Stomach (tissue), 4 donors: ENCODE measurements at regions not wholly inside any gene's neighbourhood (a gene's known extent, or its start where the extent isn't known, plus 50 kb on each side); places are given as distances from the start of the nearest gene placed in this dataset.

Source experiments
- CTCF ChIP-seq, 7 experiments: fragments of 450-650 bp in 4 of 7; fragments of 200-600 bp in 3 of 7; sonication (generic) in 3 of 7; IDR thresholded peaks; one replicate each; pipeline ENCODE4 v1.5.1; 2016 to 2019; ENCODE audit warnings: antibody characterized with exemption in 7 of 7, control low read depth in 2 of 7, mild to moderate bottlenecking in 1 of 7
- EP300 ChIP-seq: sonication (generic); formaldehyde crosslinking; IDR thresholded peaks from one replicate; pipeline ENCODE4 v1.6.1; 2017; ENCODE audit warnings: antibody characterized with exemption
- POLR2A ChIP-seq, 4 donors: fragments of 450-650 bp; IDR thresholded peaks; one replicate each; pipeline ENCODE4 v1.6.1; 2016; ENCODE audit warnings: antibody characterized with exemption in 4 of 4, control low read depth in 2 of 4, mild to moderate bottlenecking in 1 of 4, moderate library complexity in 1 of 4
- POLR2AphosphoS5 ChIP-seq, 3 donors: sonication (generic); formaldehyde crosslinking; IDR thresholded peaks; one replicate each; pipeline ENCODE4 v1.6.1; 2016; ENCODE audit warnings: antibody characterized with exemption in 3 of 3

- TF ChIP-seq CTCF (IDR thresholded peaks at IDR 0.05) (no peak), POLR2A (IDR thresholded peaks at IDR 0.05) (no peak), EP300 (no peak), POLR2AphosphoS5 (IDR thresholded peaks at IDR 0.05) (no peak)
Measured at GRCh38 chr20:53856300-53857295, 213.8 kb downstream of the BCAS1 start.
